Activated T-helper 17 cell treated with anti-CD3 and anti-CD28 coated beads, Interleukin-2, amount 50 U/mL, for 72 hours (primary cell): ENCODE measurements at regions not wholly inside any gene's neighbourhood (a gene's known extent, or its start where the extent isn't known, plus 50 kb on each side); places are given as distances from the start of the nearest gene placed in this dataset.

ENCODE experiments used
- ATAC-seq: fragments of 150-1000 bp; cut with Tn5 transposase; replicated peaks from 2 replicates; pipeline ENCODE4 v1.10.0; 2021; ENCODE audit warnings: mild to moderate bottlenecking, moderate library complexity
- H3K27ac Mint-ChIP-seq: one replicate; pipeline ENCODE4 v1.8.0; 2022; ENCODE audit warnings: mixed read lengths
- H3K27me3 Mint-ChIP-seq: one replicate; pipeline ENCODE4 v1.8.0; 2022; ENCODE audit warnings: mixed read lengths
- H3K36me3 Mint-ChIP-seq: one replicate; pipeline ENCODE4 v1.8.0; 2022; ENCODE audit warnings: low read depth, mild to moderate bottlenecking, mixed read lengths
- H3K4me1 Mint-ChIP-seq: one replicate; pipeline ENCODE4 v1.8.0; 2022; ENCODE audit warnings: mixed read lengths
- H3K4me3 Mint-ChIP-seq: one replicate; pipeline ENCODE4 v1.8.0; 2022; ENCODE audit warnings: mild to moderate bottlenecking, mixed read lengths
- H3K9me3 Mint-ChIP-seq: one replicate; pipeline ENCODE4 v1.8.0; 2022; ENCODE audit warnings: mixed read lengths

- peaks cover 1% of the 10 kb centered on the region for H3K27me3 Mint-ChIP-seq
- H3K27ac Mint-ChIP-seq, result no peak overlapping the region
- no peak for ATAC-seq
- no peaks in the 10 kb centered on the region for H3K36me3 Mint-ChIP-seq
- H3K9me3 Mint-ChIP-seq, result no peaks in the 10 kb centered on the region
- H3K4me3 Mint-ChIP-seq, result no peak overlapping the region
- no peaks in the 10 kb centered on the region for H3K4me1 Mint-ChIP-seq
Observed at GRCh38 chr9:85244856-85245255, 496.9 kb downstream of the AGTPBP1 start.

- Mint-ChIP-seq H3K27ac (no peak overlapping the region), H3K36me3 (no peaks in the 10 kb centered on the region), H3K27me3 (no peaks in the 10 kb centered on the region), H3K9me3 (no peaks in the 10 kb centered on the region), H3K4me1 (no peaks in the 10 kb centered on the region), H3K4me3 (no peak overlapping the region)
- no peak for ATAC-seq
Observed at GRCh38 chr9:85243977-85244376, 497.8 kb downstream of the AGTPBP1 start.

GRCh38 chr9:85237478-85237877, 504.3 kb downstream of the AGTPBP1 start:
- Mint-ChIP-seq H3K27me3 (peaks cover 4% of the 10 kb centered on the region), H3K4me3 (no peak overlapping the region), H3K36me3 (no peaks in the 10 kb centered on the region), H3K9me3 (no peaks in the 10 kb centered on the region), H3K4me1 (no peaks in the 10 kb centered on the region), H3K27ac (no peak overlapping the region)
- no peak for ATAC-seq

- no peak for ATAC-seq
- Mint-ChIP-seq H3K27me3 (no peaks in the 10 kb centered on the region), H3K4me1 (no peaks in the 10 kb centered on the region), H3K9me3 (no peaks in the 10 kb centered on the region), H3K36me3 (no peaks in the 10 kb centered on the region), H3K27ac (no peak overlapping the region), H3K4me3 (no peak overlapping the region)
Observed at GRCh38 chr9:85230081-85230480, 511.7 kb downstream of the AGTPBP1 start.

- H3K4me1 Mint-ChIP-seq, result no peaks in the 10 kb centered on the region
- H3K9me3 Mint-ChIP-seq, result no peaks in the 10 kb centered on the region
- H3K27me3 Mint-ChIP-seq, result no peaks in the 10 kb centered on the region
- H3K4me3 Mint-ChIP-seq, result no peak overlapping the region
- no peak for ATAC-seq
- H3K36me3 Mint-ChIP-seq, result no peaks in the 10 kb centered on the region
- no peak overlapping the region for H3K27ac Mint-ChIP-seq
Observed at GRCh38 chr9:85228111-85228855, 513.5 kb downstream of the AGTPBP1 start.

- Mint-ChIP-seq H3K4me3 (no peak overlapping the region), H3K9me3 (no peaks in the 10 kb centered on the region), H3K36me3 (no peaks in the 10 kb centered on the region), H3K4me1 (no peaks in the 10 kb centered on the region), H3K27ac (no peak overlapping the region), H3K27me3 (peaks cover 3% of the 10 kb centered on the region)
- ATAC-seq, result no peak
Observed at GRCh38 chr9:85225180-85225579, 516.6 kb downstream of the AGTPBP1 start.

GRCh38 chr9:85224729-85225128, 517.0 kb downstream of the AGTPBP1 start:
- Mint-ChIP-seq H3K4me3 (no peak overlapping the region), H3K27ac (no peak overlapping the region), H3K36me3 (no peaks in the 10 kb centered on the region), H3K9me3 (no peaks in the 10 kb centered on the region), H3K4me1 (no peaks in the 10 kb centered on the region), H3K27me3 (peaks cover 3% of the 10 kb centered on the region)
- no peak for ATAC-seq

GRCh38 chr9:85224301-85224700, 517.5 kb downstream of the AGTPBP1 start:
- no peak overlapping the region for H3K4me3 Mint-ChIP-seq
- H3K4me1 Mint-ChIP-seq, result no peaks in the 10 kb centered on the region
- H3K36me3 Mint-ChIP-seq, result no peaks in the 10 kb centered on the region
- peaks cover 7% of the 10 kb centered on the region for H3K27me3 Mint-ChIP-seq
- no peak overlapping the region for H3K27ac Mint-ChIP-seq
- no peak for ATAC-seq
- no peaks in the 10 kb centered on the region for H3K9me3 Mint-ChIP-seq

GRCh38 chr9:85223506-85224125, 518.1 kb downstream of the AGTPBP1 start:
- no peak for ATAC-seq
- H3K4me1 Mint-ChIP-seq, result no peaks in the 10 kb centered on the region
- no peaks in the 10 kb centered on the region for H3K9me3 Mint-ChIP-seq
- H3K4me3 Mint-ChIP-seq, result no peak overlapping the region
- H3K27ac Mint-ChIP-seq, result no peak overlapping the region
- H3K36me3 Mint-ChIP-seq, result no peaks in the 10 kb centered on the region
- H3K27me3 Mint-ChIP-seq, result peaks cover 8% of the 10 kb centered on the region

GRCh38 chr9:85216601-85217000, 525.2 kb downstream of the AGTPBP1 start:
- Mint-ChIP-seq H3K27me3 (peaks cover 26% of the 10 kb centered on the region), H3K4me1 (no peaks in the 10 kb centered on the region), H3K4me3 (no peak overlapping the region), H3K27ac (no peak overlapping the region), H3K9me3 (no peaks in the 10 kb centered on the region), H3K36me3 (no peaks in the 10 kb centered on the region)
- no peak for ATAC-seq

- Mint-ChIP-seq H3K9me3 (no peaks in the 10 kb centered on the region), H3K27me3 (peaks cover 27% of the 10 kb centered on the region)
Observed at GRCh38 chr9:85215961-85216360, 525.8 kb downstream of the AGTPBP1 start.

GRCh38 chr9:85215416-85215815, 526.3 kb downstream of the AGTPBP1 start:
- H3K4me1 Mint-ChIP-seq, result no peaks in the 10 kb centered on the region
- H3K4me3 Mint-ChIP-seq, result no peak overlapping the region
- no peaks in the 10 kb centered on the region for H3K36me3 Mint-ChIP-seq
- H3K27me3 Mint-ChIP-seq, result peaks cover 29% of the 10 kb centered on the region
- H3K27ac Mint-ChIP-seq, result no peak overlapping the region
- no peaks in the 10 kb centered on the region for H3K9me3 Mint-ChIP-seq
- ATAC-seq, result no peak

More at GRCh38 chr9:85215961-85216360, 525.8 kb downstream of the AGTPBP1 start:
- Mint-ChIP-seq H3K4me3 (no peak overlapping the region), H3K36me3 (no peaks in the 10 kb centered on the region), H3K27ac (no peak overlapping the region), H3K4me1 (no peaks in the 10 kb centered on the region)
- ATAC-seq, result no peak

GRCh38 chr9:85213650-85214607, 527.8 kb downstream of the AGTPBP1 start:
- Mint-ChIP-seq H3K4me3 (no peak overlapping the region), H3K36me3 (no peaks in the 10 kb centered on the region)

GRCh38 chr9:85212887-85213286, 528.9 kb downstream of the AGTPBP1 start:
- peaks cover 24% of the 10 kb centered on the region for H3K27me3 Mint-ChIP-seq

More at GRCh38 chr9:85213650-85214607, 527.8 kb downstream of the AGTPBP1 start:
- no peak overlapping the region for H3K27ac Mint-ChIP-seq
- no peak for ATAC-seq
- no peaks in the 10 kb centered on the region for H3K4me1 Mint-ChIP-seq
- no peaks in the 10 kb centered on the region for H3K9me3 Mint-ChIP-seq
- peaks cover 24% of the 10 kb centered on the region for H3K27me3 Mint-ChIP-seq

More at GRCh38 chr9:85212887-85213286, 528.9 kb downstream of the AGTPBP1 start:
- Mint-ChIP-seq H3K27ac (no peak overlapping the region), H3K4me3 (no peak overlapping the region), H3K9me3 (peaks cover 1% of the 10 kb centered on the region), H3K4me1 (no peaks in the 10 kb centered on the region), H3K36me3 (no peaks in the 10 kb centered on the region)
- ATAC-seq, result peak; percentile 66
